GM18505 (cell line): ENCODE measurements at regions not wholly inside any gene's neighbourhood (a gene's known extent, or its start where the extent isn't known, plus 50 kb on each side); places are given as distances from the start of the nearest gene placed in this dataset.

Experiments
- ATAC-seq: cut with Tn5 transposase; IDR thresholded peaks from one replicate; pipeline ENCODE4 v1.9.1; 2021; ENCODE audit not compliant: unreplicated experiment
- POLR2A ChIP-seq: IDR thresholded peaks from 4 replicates; pipeline ENCODE4 v1.6.1; 2011; ENCODE audit warnings: borderline replicate concordance; ENCODE audit not compliant: insufficient read depth, insufficient read length; ENCODE audit errors: extremely low read depth

GRCh38 chr6:47897247-47897646, 115.4 kb downstream of the OPN5 start:
- no peak for ATAC-seq
- no peak for TF ChIP-seq POLR2A

GRCh38 chr6:47890326-47890875, 108.6 kb downstream of the OPN5 start:
- no peak for TF ChIP-seq POLR2A
- no peak for ATAC-seq

GRCh38 chr6:47879015-47879414, 97.2 kb downstream of the OPN5 start:
- no peak for ATAC-seq
- no peak for TF ChIP-seq POLR2A
